HG03066 (cell line): ENCODE measurements at regions not wholly inside any gene's neighbourhood (a gene's known extent, or its start where the extent isn't known, plus 50 kb on each side); places are given as distances from the start of the nearest gene placed in this dataset.
"Not testable (repeated sequence)": the region's sequence is repeated elsewhere in the genome, so short reads cannot be mapped to it uniquely, and the experiment has no call there.

Source experiments
- ATAC-seq: cut with Tn5 transposase; IDR thresholded peaks from one replicate; pipeline ENCODE4 v1.9.1; 2021; ENCODE audit warnings: low read depth; ENCODE audit not compliant: unreplicated experiment

DNA sequence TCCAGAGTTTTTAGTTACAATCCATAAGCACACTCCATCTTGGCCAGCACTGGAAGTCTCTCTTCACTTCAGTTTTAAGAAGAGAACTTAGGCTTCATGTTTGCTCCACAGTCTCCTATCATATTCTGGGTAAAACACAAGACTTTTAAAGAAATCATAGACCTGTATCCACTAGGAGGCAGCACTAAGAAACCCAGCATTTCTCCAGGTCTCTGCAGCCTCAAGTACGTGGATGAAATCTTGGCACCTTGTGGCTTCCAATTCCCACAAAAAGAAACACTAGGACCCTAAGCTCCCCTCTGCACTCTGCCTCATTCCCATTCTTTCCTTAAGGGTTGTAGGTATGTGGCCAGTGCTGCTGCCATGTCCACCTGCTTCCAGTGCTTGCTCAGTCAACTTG, 367.3 kb upstream of the CASK start:
- no peak for ATAC-seq

DNA sequence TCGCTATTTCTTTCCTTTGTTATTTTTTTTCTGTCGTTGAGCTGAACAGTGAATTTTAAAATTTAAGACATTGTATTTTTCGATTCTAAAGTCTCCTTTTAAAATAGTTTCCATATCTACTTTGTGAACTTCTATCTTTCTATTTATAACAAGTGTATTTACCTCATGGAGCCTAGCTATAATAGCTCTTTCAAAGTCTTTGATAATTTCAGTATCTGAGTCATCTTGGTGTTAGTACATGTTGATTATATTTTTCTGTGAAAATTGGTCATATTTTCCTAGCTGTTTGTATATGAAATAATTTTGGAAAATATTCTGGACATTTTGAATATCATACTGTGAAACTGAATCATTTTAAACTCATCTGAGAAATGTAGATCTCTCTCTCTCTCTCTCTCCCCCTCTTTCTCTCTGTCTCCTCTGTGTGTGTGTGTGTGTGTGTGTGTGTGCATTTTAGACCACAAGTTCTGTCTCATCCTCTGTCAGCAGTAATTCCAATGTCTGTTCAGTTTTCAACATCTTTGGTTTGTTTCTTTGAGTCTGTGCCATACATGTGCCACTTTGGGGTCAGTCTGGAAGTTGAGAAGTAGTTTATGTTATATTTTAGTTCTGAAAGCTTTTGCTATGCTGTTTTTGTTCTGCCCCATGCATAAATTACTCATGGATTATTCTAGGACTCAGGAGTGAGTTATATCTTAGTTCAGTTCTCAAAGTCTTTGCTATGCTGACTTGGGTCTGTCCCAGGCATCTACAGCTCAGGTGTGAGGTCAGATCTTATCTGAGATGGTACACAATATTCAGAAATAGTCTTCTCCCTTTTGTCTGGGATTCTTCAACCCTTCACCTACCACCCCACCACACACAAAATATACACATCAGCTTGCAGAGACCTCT, 366.4 kb upstream of the CASK start:
- no peak for ATAC-seq

- not testable (repeated sequence) for ATAC-seq
Observed at GRCh38 chrX:42285681-42286080, 362.3 kb upstream of the CASK start.

- no peak for ATAC-seq
Observed at GRCh38 chrX:42276982-42277690, 353.8 kb upstream of the CASK start.

GRCh38 chrX:42274151-42274550, 350.8 kb upstream of the CASK start:
- ATAC-seq: no peak

GRCh38 chrX:42273387-42273786, 350.0 kb upstream of the CASK start:
- no peak for ATAC-seq

- no peak for ATAC-seq
Observed at GRCh38 chrX:42269186-42269585, 345.8 kb upstream of the CASK start.

GRCh38 chrX:42260854-42261253, 337.5 kb upstream of the CASK start:
- ATAC-seq: no peak

- no peak for ATAC-seq
Observed at GRCh38 chrX:42248226-42248625, 324.9 kb upstream of the CASK start.

DNA sequence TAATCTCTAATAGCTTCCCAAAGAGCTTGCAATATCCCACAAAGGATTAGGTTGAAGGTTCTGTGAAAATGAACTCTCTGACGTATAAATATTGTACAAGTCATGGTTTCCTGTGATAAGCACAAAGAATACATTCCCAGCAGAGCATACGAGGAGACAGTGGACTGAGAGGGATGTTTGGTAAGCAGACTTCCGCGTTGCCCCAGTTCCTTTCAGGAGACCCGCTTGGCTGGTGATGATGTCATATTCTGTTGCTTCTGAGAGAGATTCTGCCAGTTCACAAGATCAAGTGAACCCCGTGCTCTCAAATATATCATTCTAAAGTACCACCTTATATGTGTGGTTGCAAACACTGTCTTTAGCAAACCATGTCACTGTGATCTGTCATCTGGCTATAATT, 323.9 kb upstream of the CASK start:
- ATAC-seq: no peak

DNA sequence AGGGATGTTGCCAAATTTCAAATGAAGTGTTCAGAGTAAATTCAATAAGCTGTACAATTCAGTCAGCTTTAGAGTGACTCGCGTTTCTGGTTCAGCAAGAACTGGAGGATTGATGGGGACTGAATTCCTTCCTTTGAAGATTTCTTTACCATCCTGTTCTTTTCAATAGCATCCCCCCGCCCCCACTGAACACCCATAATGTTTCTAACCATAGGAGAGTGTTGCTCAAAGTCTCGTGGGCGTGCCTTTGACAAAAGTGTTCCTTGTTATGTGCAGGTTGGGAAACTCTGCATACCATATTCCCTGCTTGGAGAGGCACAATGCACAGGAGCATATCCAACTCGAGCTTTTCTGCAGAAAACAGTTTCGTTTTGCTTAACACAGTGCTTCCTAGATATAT, 323.5 kb upstream of the CASK start:
- no peak for ATAC-seq

DNA sequence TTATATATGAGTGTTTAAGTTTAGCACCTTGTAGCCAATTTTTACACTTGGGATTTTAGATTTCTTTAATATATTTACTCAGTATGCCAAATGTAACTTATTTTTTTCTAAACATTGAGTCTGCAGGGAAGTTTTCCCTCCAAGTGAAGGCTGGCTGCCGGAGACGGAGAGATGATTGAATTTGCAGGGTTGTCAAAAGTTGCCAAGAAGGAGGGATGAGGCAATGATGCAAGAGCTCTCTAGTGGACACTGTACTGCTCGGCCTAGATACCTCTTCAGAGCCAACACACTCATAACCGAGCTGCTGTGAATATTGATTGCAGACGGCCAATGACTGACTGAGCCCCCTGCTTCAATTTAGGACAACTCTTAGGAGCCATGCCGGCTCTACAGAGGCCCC, 318.6 kb upstream of the CASK start:
- ATAC-seq: no peak

DNA sequence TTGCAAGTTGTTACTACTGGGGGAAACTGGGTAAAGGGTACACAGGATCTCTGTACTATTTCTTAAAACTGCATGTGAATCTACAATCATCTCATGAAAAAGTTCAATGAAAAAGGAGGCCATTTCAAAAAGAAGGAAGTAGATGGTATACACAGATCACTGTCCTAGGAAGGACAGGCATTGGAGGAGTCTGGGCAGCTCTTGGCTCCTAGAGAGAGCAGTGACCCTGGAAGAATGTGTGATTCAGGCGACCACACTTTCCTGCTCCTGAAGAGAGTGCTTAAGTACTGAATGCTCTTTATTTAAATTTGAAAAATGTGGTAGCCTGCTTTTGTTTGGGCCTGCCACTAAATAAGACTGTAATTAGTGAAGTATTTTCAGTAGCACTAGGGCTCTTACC, 318.1 kb upstream of the CASK start:
- no peak for ATAC-seq

DNA sequence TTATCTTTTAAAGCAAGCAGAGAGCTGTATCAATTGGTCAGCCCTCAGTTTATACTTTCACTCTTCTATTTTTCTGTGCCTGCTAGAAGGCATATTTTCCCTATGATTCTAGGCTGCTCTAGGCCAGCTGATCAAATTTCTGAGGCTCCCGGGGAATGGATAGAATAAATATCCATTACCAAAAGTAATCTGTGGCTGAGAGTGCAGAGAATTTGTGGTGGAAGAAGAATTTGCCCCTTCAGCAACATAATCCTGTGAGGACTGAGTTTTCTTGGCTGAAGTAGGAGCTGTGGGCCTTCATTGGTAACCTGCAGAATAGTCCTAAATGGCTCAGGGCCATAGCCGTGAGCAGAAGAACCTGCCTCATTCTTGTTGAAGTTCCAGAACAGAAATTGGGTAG, 314.6 kb upstream of the CASK start:
- no peak for ATAC-seq

GRCh38 chrX:42229533-42229932, 306.2 kb upstream of the CASK start:
- no peak for ATAC-seq

DNA sequence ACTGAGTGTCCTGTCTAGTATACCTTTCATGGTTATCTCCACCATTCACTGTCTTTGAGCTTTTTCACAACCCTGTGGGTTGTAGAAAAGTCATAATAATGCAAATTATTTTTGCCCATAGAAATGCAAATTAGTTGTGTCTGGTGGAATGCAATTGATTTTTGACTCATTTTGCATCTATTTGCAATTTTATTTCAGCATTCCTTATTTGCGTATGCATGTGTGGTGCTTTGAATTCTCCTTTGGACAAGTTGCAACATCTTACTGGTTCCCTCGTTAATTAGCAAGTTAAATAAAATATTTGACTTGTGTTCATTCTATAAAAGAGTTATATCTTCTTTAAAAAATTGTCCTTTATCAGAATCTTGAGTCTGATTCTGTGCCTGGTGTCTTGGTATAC, 297.3 kb upstream of the CASK start:
- ATAC-seq: no peak

DNA sequence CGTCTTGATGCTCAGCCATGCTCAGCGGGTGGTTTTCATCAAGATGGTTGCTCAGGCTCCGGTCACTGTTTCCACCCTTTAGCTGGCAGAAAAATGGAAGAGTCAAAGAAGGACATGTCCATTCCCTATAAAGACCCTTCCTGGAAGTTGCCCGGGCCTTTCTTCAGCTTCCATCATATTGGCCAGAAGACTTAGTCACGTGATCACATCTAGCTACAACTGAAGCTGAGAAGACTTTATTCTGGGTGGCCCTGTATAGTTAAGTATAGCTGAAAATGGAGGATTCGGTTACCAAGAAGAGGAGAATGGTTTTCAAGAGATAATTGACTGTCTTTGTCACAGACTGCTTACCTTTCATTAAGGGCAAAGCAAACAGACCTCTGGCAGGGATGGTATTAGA, 296.7 kb upstream of the CASK start:
- no peak for ATAC-seq

GRCh38 chrX:42219231-42219630, 295.9 kb upstream of the CASK start:
- ATAC-seq: no peak

- ATAC-seq: no peak
Observed at GRCh38 chrX:42195506-42195905, 272.2 kb upstream of the CASK start.

GRCh38 chrX:42189576-42189975, 266.2 kb upstream of the CASK start:
- ATAC-seq: no peak

DNA sequence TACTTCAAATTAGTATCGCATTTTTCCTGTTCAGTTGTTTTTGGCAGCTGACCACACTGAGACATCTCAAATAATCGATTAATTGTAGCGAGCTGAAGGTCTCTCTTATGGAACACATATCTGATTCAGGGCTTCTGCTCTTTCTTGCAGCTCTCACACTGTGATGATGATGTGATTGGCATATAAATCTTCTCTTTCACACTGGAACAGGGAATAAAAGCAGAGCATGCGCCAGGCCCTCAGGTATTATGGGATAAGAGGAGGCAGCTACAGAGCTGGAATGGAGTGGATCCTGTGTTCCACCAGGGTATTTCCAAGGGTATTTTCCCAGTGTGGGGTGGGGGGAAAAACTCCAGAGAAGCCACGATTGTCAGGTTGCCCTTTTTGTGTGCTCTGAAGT, 265.4 kb upstream of the CASK start:
- ATAC-seq: no peak

GRCh38 chrX:42176789-42177188, 253.4 kb upstream of the CASK start:
- ATAC-seq: no peak
